H1 (cell line): ENCODE measurements at regions not wholly inside any gene's neighbourhood (a gene's known extent, or its start where the extent isn't known, plus 50 kb on each side); places are given as distances from the start of the nearest gene placed in this dataset.

Experiments used
- CTCF ChIA-PET: fragments of 300-600 bp; sonication (Branson Sonifier 250); formaldehyde crosslinking; loops from one replicate; lab custom pipeline; 2021; ENCODE audit not compliant: partially characterized antibody; lab: Charles Lee
- POLR2A ChIA-PET: fragments of 300-600 bp; sonication (Branson Sonifier 250); formaldehyde crosslinking; loops from one replicate; lab custom pipeline; 2021; ENCODE audit warnings: inconsistent platforms; ENCODE audit not compliant: partially characterized antibody; lab: Charles Lee
- DNase-seq, 2 experiments: peaks; one replicate each; pipeline versions ENCODE4 v3.0.0 to v3.0.0-alpha.2; 2010 to 2022; ENCODE audit warnings: low spot score in 2 of 2, low read depth in 1 of 2, mixed read lengths in 1 of 2
- FAIRE-seq: peaks from 2 replicates; lab custom pipeline; 2011; peaks lifted over from hg19 to GRCh38; lab: Jason Lieb, UNC
- H2AFZ ChIP-seq: 2 replicates; pipeline ENCODE4 v1.8.1; 2012; ENCODE audit warnings: low read length, inconsistent platforms
- H2AK5ac ChIP-seq: 2 replicates; pipeline ENCODE4 v1.6.1; 2013; ENCODE audit warnings: low read depth, low read length
- H2BK120ac ChIP-seq: replicated peaks from 2 replicates; pipeline ENCODE3; 2013; ENCODE audit warnings: low read depth, low read length, inconsistent platforms
- H2BK12ac ChIP-seq: 2 replicates; pipeline ENCODE4 v1.6.1; 2013; ENCODE audit warnings: low read depth, low read length
- H2BK15ac ChIP-seq: 2 replicates; pipeline ENCODE4 v1.6.1; 2013; ENCODE audit warnings: low read length
- H2BK20ac ChIP-seq: 2 replicates; pipeline ENCODE4 v1.6.1; 2013; ENCODE audit warnings: low read length
- H2BK5ac ChIP-seq: 2 replicates; pipeline ENCODE4 v1.6.1; 2013; ENCODE audit warnings: low read depth, low read length
- H3K14ac ChIP-seq: 2 replicates; pipeline ENCODE4 v1.6.1; 2013; ENCODE audit warnings: inconsistent platforms; ENCODE audit not compliant: insufficient read length
- H3K18ac ChIP-seq: 2 replicates; pipeline ENCODE4 v1.6.1; 2013; ENCODE audit warnings: low read length; ENCODE audit errors: extremely low read depth
- H3K23ac ChIP-seq: 2 replicates; pipeline ENCODE4 v1.6.1; 2013; ENCODE audit warnings: inconsistent platforms; ENCODE audit not compliant: insufficient read length
- H3K23me2 ChIP-seq: 2 replicates; pipeline ENCODE4 v1.6.1; 2013; ENCODE audit warnings: low read depth, low read length
- H3K27ac ChIP-seq: 2 replicates; pipeline ENCODE4 v1.6.1; 2011; ENCODE audit warnings: low read depth, low read length, inconsistent platforms
- H3K27me3 ChIP-seq, 4 experiments: replicated peaks in 1 of 4; 1 replicate in 1 of 4; 2 replicates in 3 of 4; pipeline versions ENCODE4 v1.6.1 to v1.8.1; 2011 to 2013; ENCODE audit warnings: low read length in 3 of 4, mild to moderate bottlenecking in 3 of 4, inconsistent platforms in 2 of 4, mixed read lengths in 2 of 4, moderate library complexity in 1 of 4; ENCODE audit not compliant: control insufficient read depth in 3 of 4, insufficient read depth in 3 of 4; ENCODE audit errors: extremely low read depth in 1 of 4
- H3K36me3 ChIP-seq, 4 experiments: 2 replicates each; pipeline versions ENCODE4 v1.6.1 to v1.8.1; 2011 to 2013; ENCODE audit warnings: mild to moderate bottlenecking in 4 of 4, low read length in 3 of 4, moderate library complexity in 2 of 4, control low read depth in 1 of 4, inconsistent platforms in 1 of 4; ENCODE audit not compliant: insufficient read depth in 4 of 4, control insufficient read depth in 2 of 4
- H3K4ac ChIP-seq: replicated peaks from 2 replicates; pipeline ENCODE3; 2013; ENCODE audit warnings: low read length, low read depth, mixed read lengths, inconsistent platforms; ENCODE audit not compliant: insufficient read length
- H3K4me1 ChIP-seq, 4 experiments: replicated peaks in 1 of 4; 1 replicate in 1 of 4; 2 replicates in 3 of 4; pipeline versions ENCODE4 v1.6.1 to v1.8.1; 2011 to 2013; ENCODE audit warnings: low read length in 3 of 4, inconsistent platforms in 2 of 4, mixed read lengths in 1 of 4; ENCODE audit not compliant: insufficient read depth in 4 of 4, control insufficient read depth in 3 of 4
- H3K4me2 ChIP-seq, 2 experiments: 2 replicates each; pipeline versions ENCODE4 v1.6.1 to v1.8.1; 2011 to 2013; ENCODE audit warnings: low read depth in 2 of 2, low read length in 2 of 2, control low read depth in 1 of 2, inconsistent platforms in 1 of 2, mild to moderate bottlenecking in 1 of 2; ENCODE audit not compliant: insufficient read depth in 1 of 2
- H3K4me3 ChIP-seq, 4 experiments: fragments of 200-600, 300-600 bp in 1 of 4; sonication (generic), shearing (Covaris generic), sonication (Bioruptor Twin) in 1 of 4; 2 replicates each; pipeline versions ENCODE4 v1.5.1 to v1.8.1; 2011 to 2016; ENCODE audit warnings: low read length in 4 of 4, low read depth in 3 of 4, control low read depth in 2 of 4, inconsistent platforms in 2 of 4, mild to moderate bottlenecking in 2 of 4, mixed read lengths in 1 of 4, moderate library complexity in 1 of 4; ENCODE audit not compliant: insufficient read depth in 2 of 4; ENCODE audit errors: extremely low read depth in 1 of 4
- H3K56ac ChIP-seq: replicated peaks from 2 replicates; pipeline ENCODE3; 2013; ENCODE audit warnings: low read depth, mild to moderate bottlenecking, mixed read lengths, low read length, inconsistent platforms; ENCODE audit not compliant: insufficient read length
- H3K79me1 ChIP-seq: 2 replicates; pipeline ENCODE4 v1.6.1; 2013; ENCODE audit warnings: low read depth, low read length, control low read depth
- H3K79me2 ChIP-seq, 2 experiments: 2 replicates each; pipeline versions ENCODE4 v1.6.1 to v1.8.1; 2012 to 2013; ENCODE audit warnings: low read length in 2 of 2, mild to moderate bottlenecking in 2 of 2, inconsistent platforms in 1 of 2; ENCODE audit not compliant: insufficient read depth in 2 of 2, control insufficient read depth in 1 of 2
- H3K9ac ChIP-seq, 4 experiments: replicated peaks in 1 of 4; 1 replicate in 1 of 4; 2 replicates in 3 of 4; pipeline versions ENCODE4 v1.6.1 to v1.8.1; 2011 to 2013; ENCODE audit warnings: low read depth in 3 of 4, low read length in 3 of 4, control low read depth in 2 of 4, mild to moderate bottlenecking in 2 of 4, moderate library complexity in 2 of 4, inconsistent platforms in 1 of 4; ENCODE audit errors: extremely low read depth in 1 of 4
- H3K9me3 ChIP-seq, 2 experiments: 2 replicates each; pipeline versions ENCODE4 v1.6.1 to v1.8.1; 2012 to 2013; ENCODE audit warnings: mild to moderate bottlenecking in 2 of 2, moderate library complexity in 2 of 2, control low read depth in 1 of 2, inconsistent platforms in 1 of 2, low read depth in 1 of 2, low read length in 1 of 2, mixed read lengths in 1 of 2; ENCODE audit not compliant: insufficient read depth in 2 of 2
- H4K20me1 ChIP-seq, 2 experiments: replicated peaks in 1 of 2; 2 replicates each; pipeline versions ENCODE3 to v1.8.1; 2011 to 2013; ENCODE audit warnings: inconsistent platforms in 2 of 2, low read length in 2 of 2, mild to moderate bottlenecking in 1 of 2; ENCODE audit not compliant: insufficient read depth in 2 of 2, control insufficient read depth in 1 of 2
- H4K5ac ChIP-seq: 2 replicates; pipeline ENCODE4 v1.6.1; 2013; ENCODE audit warnings: low read length, low read depth, mixed read lengths, inconsistent platforms; ENCODE audit not compliant: insufficient read length
- H4K8ac ChIP-seq: 2 replicates; pipeline ENCODE4 v1.8.0; 2013; ENCODE audit warnings: mild to moderate bottlenecking, moderate library complexity, low read length, inconsistent platforms; ENCODE audit not compliant: insufficient read depth; ENCODE audit errors: extremely low read depth
- H4K91ac ChIP-seq: replicated peaks from 2 replicates; pipeline ENCODE3; 2013; ENCODE audit warnings: low read length, mixed read lengths, inconsistent platforms; ENCODE audit not compliant: insufficient read length
- HDAC2 ChIP-seq, 2 experiments: fragments of 300-600 bp in 1 of 2; sonication (generic) in 1 of 2; IDR thresholded peaks; 2 replicates each; pipeline ENCODE4 v1.6.1; 2011 to 2012; ENCODE audit warnings: low read depth in 2 of 2, low read length in 2 of 2, mild to moderate bottlenecking in 2 of 2, moderate library complexity in 2 of 2, borderline replicate concordance in 1 of 2, inconsistent platforms in 1 of 2
- HDAC6 ChIP-seq: IDR thresholded peaks from one replicate; pipeline ENCODE4 v1.7.1; 2012; ENCODE audit warnings: low read depth, mild to moderate bottlenecking, inconsistent platforms, low read length, moderate library complexity
- JUN ChIP-seq: IDR thresholded peaks from 2 replicates; pipeline ENCODE4 v1.6.1; 2011; ENCODE audit warnings: low read depth, mild to moderate bottlenecking, improper control_type of control experiment, low read length
- KDM5A ChIP-seq: fragments of 200-600 bp; IDR thresholded peaks from 2 replicates; pipeline ENCODE4 v1.7.1; 2012; ENCODE audit warnings: mild to moderate bottlenecking, low read length, inconsistent platforms, mixed read lengths
- MAX ChIP-seq: IDR thresholded peaks from 2 replicates; pipeline ENCODE4 v1.6.1; 2012; ENCODE audit warnings: inconsistent platforms
- PHF8 ChIP-seq: fragments of 200-600 bp; sonication (generic); conservative IDR thresholded peaks from 2 replicates; pipeline ENCODE4 v1.7.1; 2012; ENCODE audit warnings: low read depth, mild to moderate bottlenecking, inconsistent platforms, low read length, moderate library complexity
- POLR2AphosphoS5 ChIP-seq: IDR thresholded peaks from 2 replicates; pipeline ENCODE4 v1.6.1; 2011; ENCODE audit warnings: low read depth, low read length
- POU5F1 ChIP-seq: IDR thresholded peaks from 2 replicates; pipeline ENCODE4 v1.6.1; 2011; ENCODE audit warnings: low read depth, mild to moderate bottlenecking, low read length, moderate library complexity
- RAD21 ChIP-seq, 2 experiments: IDR thresholded peaks in 1 of 2; conservative IDR thresholded peaks in 1 of 2; 2 replicates each; pipeline ENCODE4 v1.6.1; 2011; ENCODE audit warnings: low read depth in 2 of 2, low read length in 2 of 2, improper control_type of control experiment in 1 of 2, inconsistent platforms in 1 of 2, mild to moderate bottlenecking in 1 of 2, moderate library complexity in 1 of 2
- RFX5 ChIP-seq: IDR thresholded peaks from 2 replicates; pipeline ENCODE4 v1.6.1; 2011; ENCODE audit warnings: low read depth, low read length, improper control_type of control experiment, borderline replicate concordance
- SP4 ChIP-seq: IDR thresholded peaks from 2 replicates; pipeline ENCODE4 v1.6.1; 2012; ENCODE audit warnings: low read length, inconsistent platforms
- TCF12 ChIP-seq: IDR thresholded peaks from 2 replicates; pipeline ENCODE4 v1.6.1; 2011; ENCODE audit warnings: low read depth, mild to moderate bottlenecking, low read length
- YY1 ChIP-seq: IDR thresholded peaks from 2 replicates; pipeline ENCODE4 v1.6.1; 2011; ENCODE audit warnings: low read depth, mild to moderate bottlenecking, low read length
- ZNF274 ChIP-seq: IDR thresholded peaks from 2 replicates; pipeline ENCODE4 v1.7.0; 2012; ENCODE audit warnings: low read length, borderline replicate concordance; ENCODE audit errors: extremely low read depth
- WGBS, 2 experiments: shearing (Covaris generic) in 1 of 2; methylation state at CpG; one replicate each; pipeline versions ENCODE4 v1.1.6 to v1.1.7; 2013 to 2015; ENCODE audit warnings: low lambda C conversion rate in 2 of 2, mixed read lengths in 2 of 2, inconsistent platforms in 1 of 2, low coverage in 1 of 2, missing lambda C conversion rate in 1 of 2; ENCODE audit not compliant: insufficient replicate concordance in 2 of 2, insufficient coverage in 1 of 2, insufficient read length in 1 of 2; ENCODE audit errors: extremely low coverage in 1 of 2, missing lambda C conversion rate in 1 of 2; 5-methylcytosine and 5-hydroxymethylcytosine counted together
- TF ChIP-seq, protein P1 (sequence below): IDR thresholded peaks from 2 replicates; pipeline ENCODE4 v1.6.1; 2012; ENCODE audit warnings: inconsistent platforms

DNA sequence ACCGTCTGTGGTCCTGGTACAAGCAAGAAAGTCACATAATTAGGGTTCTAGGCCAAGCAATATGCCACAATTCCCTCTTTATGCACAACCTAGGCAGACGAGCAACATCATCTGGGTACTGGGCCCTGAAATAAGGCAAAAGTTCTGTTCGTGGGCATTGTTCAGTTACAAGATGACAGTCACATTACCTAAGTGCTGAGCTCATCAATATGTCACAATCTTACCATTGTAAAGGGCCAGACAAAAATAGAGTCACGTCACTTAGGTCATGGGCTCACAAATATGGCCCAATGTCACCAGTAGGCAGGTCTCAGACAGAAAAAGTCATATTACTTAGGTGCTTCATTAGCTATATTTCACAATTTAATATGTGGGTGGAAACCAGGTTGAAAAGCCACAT, 1025.3 kb upstream of the AMELY start:
- H2AFZ ChIP-seq, result no peak overlapping the region
- H4K5ac ChIP-seq, result no peak overlapping the region
- H3K4ac ChIP-seq, result no peak overlapping the region
- no peaks in the 10 kb centered on the region for H3K79me1 ChIP-seq
- no peak overlapping the region for H3K4me2 ChIP-seq
- H4K91ac ChIP-seq, result no peak overlapping the region
- no peak overlapping the region for H3K4me3 ChIP-seq
- no peak overlapping the region for H2BK15ac ChIP-seq
- no peak overlapping the region for H3K56ac ChIP-seq
- H3K4me1 ChIP-seq, result no peaks in the 10 kb centered on the region
- ChIA-PET POLR2A (no interaction called here), CTCF (no interaction called here)
- H3K9ac ChIP-seq, result no peak overlapping the region
- H3K23me2 ChIP-seq, result no peaks in the 10 kb centered on the region
- FAIRE-seq (no peak), DNase-seq (no peak)
- no peak overlapping the region for H2BK120ac ChIP-seq
- no peaks in the 10 kb centered on the region for H3K79me2 ChIP-seq
- no peak overlapping the region for H2AK5ac ChIP-seq
- H3K27me3 ChIP-seq, result no peaks in the 10 kb centered on the region
- H3K9me3 ChIP-seq, result peaks cover 9 to 43% of the 10 kb centered on the region in 2 experiments; a peak in 3 of 4 replicates
- WGBS, 2 experiments, result 54% methylated on average over 4 of the region's 4 CpGs; no CpG with 5 or more reads in 1 of the 2 experiments
- H3K14ac ChIP-seq, result no peak overlapping the region
- H2BK12ac ChIP-seq, result no peak overlapping the region
- H3K27ac ChIP-seq, result no peak overlapping the region
- no peak overlapping the region for H4K8ac ChIP-seq
- no peak overlapping the region for H2BK20ac ChIP-seq
- H4K20me1 ChIP-seq, result no peaks in the 10 kb centered on the region
- H3K23ac ChIP-seq, result no peak overlapping the region
- no peaks in the 10 kb centered on the region for H3K36me3 ChIP-seq
- H2BK5ac ChIP-seq, result no peak overlapping the region
- no peak overlapping the region for H3K18ac ChIP-seq
- TF ChIP-seq ZNF274 (no peak), JUN (no peak), PHF8 (no peak), RFX5 (no peak), TCF12 (no peak), MAX (no peak), HDAC2 (IDR thresholded peaks at IDR 0.05; ENCODE audit: borderline replicate concordance in 1 of 2, low read depth in 2 of 2, low read length in 2 of 2) (no peak), KDM5A (no peak), POU5F1 (no peak), RAD21 (IDR thresholded peaks at IDR 0.05 in 1 of 2, conservative IDR thresholded peaks at IDR 0.05 in 1 of 2; ENCODE audit: low read depth in 2 of 2, low read length in 2 of 2) (no peak), YY1 (no peak), SP4 (no peak), HDAC6 (no peak), POLR2AphosphoS5 (no peak)
- TF ChIP-seq, protein P1, sequence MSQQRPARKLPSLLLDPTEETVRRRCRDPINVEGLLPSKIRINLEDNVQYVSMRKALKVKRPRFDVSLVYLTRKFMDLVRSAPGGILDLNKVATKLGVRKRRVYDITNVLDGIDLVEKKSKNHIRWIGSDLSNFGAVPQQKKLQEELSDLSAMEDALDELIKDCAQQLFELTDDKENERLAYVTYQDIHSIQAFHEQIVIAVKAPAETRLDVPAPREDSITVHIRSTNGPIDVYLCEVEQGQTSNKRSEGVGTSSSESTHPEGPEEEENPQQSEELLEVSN, result no peak
